Caco-2 (cell line): ENCODE measurements at regions not wholly inside any gene's neighbourhood (a gene's known extent, or its start where the extent isn't known, plus 50 kb on each side); places are given as distances from the start of the nearest gene placed in this dataset.

Experiments used
- BruUV-seq: library from RNA; stranded (reverse); fragments of 400-500 nt; replicated peaks from 2 replicates; lab custom pipeline; 2021; lab: Mats Ljungman, UMichigan
- CTCF ChIA-PET: fragments of 300-600 bp; sonication (Branson Sonifier 250); formaldehyde crosslinking; loops from one replicate; lab custom pipeline; 2022; ENCODE audit warnings: antibody characterized with exemption; lab: Charles Lee
- POLR2A ChIA-PET: fragments of 300-600 bp; sonication (Branson Sonifier 250); formaldehyde crosslinking; loops from one replicate; lab custom pipeline; 2022; ENCODE audit warnings: antibody characterized with exemption; lab: Charles Lee
- DNase-seq, 2 experiments: peaks; one replicate each; pipeline versions ENCODE4 v3.0.0 to v3.0.0-alpha.2; 2020 to 2022
- H3K27me3 ChIP-seq: replicated peaks from 2 replicates; pipeline ENCODE4 v1.6.0; 2011; ENCODE audit warnings: low read length; ENCODE audit not compliant: control insufficient read depth, insufficient read depth
- H3K36me3 ChIP-seq: 2 replicates; pipeline ENCODE4 v1.5.1; 2011; ENCODE audit warnings: low read length; ENCODE audit not compliant: control insufficient read depth, insufficient read depth
- H3K4me1 ChIP-seq: fragments of 250-450 bp; sonication (Bioruptor Pico); 2 replicates; pipeline ENCODE4 v1.5.1; 2020; ENCODE audit warnings: mild to moderate bottlenecking
- H3K4me3 ChIP-seq: 2 replicates; pipeline ENCODE4 v1.5.1; 2011; ENCODE audit warnings: low read depth, mild to moderate bottlenecking, control low read depth, low read length
- H3K9me3 ChIP-seq: fragments of 250-450 bp; sonication (Bioruptor Pico); 2 replicates; pipeline ENCODE4 v1.5.1; 2020; ENCODE audit warnings: mild to moderate bottlenecking, moderate library complexity
- H3K27ac Mint-ChIP-seq: one replicate; pipeline ENCODE4 v1.8.0; 2022; ENCODE audit warnings: mixed read lengths; ENCODE audit not compliant: unreplicated experiment
- H3K27me3 Mint-ChIP-seq: one replicate; pipeline ENCODE4 v1.8.0; 2022; ENCODE audit warnings: mixed read lengths; ENCODE audit not compliant: insufficient read depth, unreplicated experiment
- H3K36me3 Mint-ChIP-seq: one replicate; pipeline ENCODE4 v1.8.0; 2022; ENCODE audit warnings: mild to moderate bottlenecking, mixed read lengths; ENCODE audit not compliant: insufficient read depth, unreplicated experiment
- H3K4me1 Mint-ChIP-seq: one replicate; pipeline ENCODE4 v1.8.0; 2022; ENCODE audit warnings: low read depth, mixed read lengths; ENCODE audit not compliant: unreplicated experiment
- H3K4me3 Mint-ChIP-seq: one replicate; pipeline ENCODE4 v1.8.0; 2022; ENCODE audit warnings: mild to moderate bottlenecking, moderate library complexity, mixed read lengths; ENCODE audit not compliant: unreplicated experiment
- H3K9me3 Mint-ChIP-seq: one replicate; pipeline ENCODE4 v1.8.0; 2022; ENCODE audit warnings: mixed read lengths; ENCODE audit not compliant: unreplicated experiment
- CTCF ChIP-seq, 2 experiments: fragments of 200-600 bp in 1 of 2; IDR thresholded peaks; 1 replicate in 1 of 2; 2 replicates in 1 of 2; pipeline versions ENCODE4 v1.5.1 to v1.8.0; 2011 to 2022; ENCODE audit warnings: antibody characterized with exemption in 1 of 2, control low read depth in 1 of 2, inconsistent platforms in 1 of 2, low read depth in 1 of 2, low read length in 1 of 2, mild to moderate bottlenecking in 1 of 2, moderate library complexity in 1 of 2; ENCODE audit not compliant: insufficient read depth in 1 of 2, severe bottlenecking in 1 of 2, unreplicated experiment in 1 of 2
- intact Hi-C: fragments of 100-400 bp; cut with micrococcal nuclease; formaldehyde crosslinking; loops from one replicate; pipeline ENCODE4 v1.10.0; 2022; ENCODE audit not compliant: unreplicated experiment

GRCh38 chr12:70110085-70110484 lies 133.1 kb upstream of the CNOT2 start:
- no peak overlapping the region for H3K4me3 Mint-ChIP-seq
- Histone ChIP-seq H3K4me1 (no peaks in the 10 kb centered on the region), H3K36me3 (no peaks in the 10 kb centered on the region), H3K27me3 (no peaks in the 10 kb centered on the region), H3K9me3 (peaks cover 4% of the 10 kb centered on the region), H3K4me3 (no peak overlapping the region)
- H3K9me3 Mint-ChIP-seq, result peaks cover 32% of the 10 kb centered on the region
- H3K36me3 Mint-ChIP-seq, result peaks cover 6% of the 10 kb centered on the region
- TF ChIP-seq CTCF (IDR thresholded peaks at IDR 0.05; ENCODE audit: insufficient read depth in 1 of 2, low read depth in 1 of 2, low read length in 1 of 2, severe bottlenecking in 1 of 2, unreplicated experiment in 1 of 2), result no peak
- no TSS peak for BruUV-seq
- ChIA-PET CTCF (no interaction called here), POLR2A (no interaction called here)
- intact Hi-C loops, result no loop called here
- DNase-seq, result no peak
- H3K4me1 Mint-ChIP-seq, result no peaks in the 10 kb centered on the region
- H3K27me3 Mint-ChIP-seq, result no peaks in the 10 kb centered on the region
- no peak overlapping the region for H3K27ac Mint-ChIP-seq

- no peaks in the 10 kb centered on the region for H3K4me1 ChIP-seq
- H3K27me3 ChIP-seq, result no peaks in the 10 kb centered on the region
- CTCF ChIA-PET, result no interaction called here
- H3K9me3 ChIP-seq, result no peaks in the 10 kb centered on the region
- no peak overlapping the region for H3K4me3 ChIP-seq
- Mint-ChIP-seq H3K4me3 (no peak overlapping the region), H3K36me3 (no peaks in the 10 kb centered on the region), H3K9me3 (peaks cover 5% of the 10 kb centered on the region), H3K27ac (no peak overlapping the region), H3K4me1 (no peaks in the 10 kb centered on the region), H3K27me3 (peaks cover 3% of the 10 kb centered on the region)
- BruUV-seq, result no TSS peak
- intact Hi-C loops, result no loop called here
- POLR2A ChIA-PET, result no interaction called here
- no peaks in the 10 kb centered on the region for H3K36me3 ChIP-seq
- no peak for TF ChIP-seq CTCF (IDR thresholded peaks at IDR 0.05; ENCODE audit: insufficient read depth in 1 of 2, low read depth in 1 of 2, low read length in 1 of 2, severe bottlenecking in 1 of 2, unreplicated experiment in 1 of 2)
- DNase-seq, result no peak
These were observed 125.6 kb upstream of the CNOT2 start for GRCh38 chr12:70117670-70118069.

- ChIA-PET CTCF (no interaction called here), POLR2A (no interaction called here)
- H3K4me1 ChIP-seq, result no peaks in the 10 kb centered on the region
- H3K36me3 ChIP-seq, result no peaks in the 10 kb centered on the region
- H3K27me3 ChIP-seq, result no peaks in the 10 kb centered on the region
- no peaks in the 10 kb centered on the region for H3K4me1 Mint-ChIP-seq
- BruUV-seq, result no TSS peak
- no peak for TF ChIP-seq CTCF (IDR thresholded peaks at IDR 0.05; ENCODE audit: insufficient read depth in 1 of 2, low read depth in 1 of 2, low read length in 1 of 2, severe bottlenecking in 1 of 2, unreplicated experiment in 1 of 2)
- H3K9me3 Mint-ChIP-seq, result no peaks in the 10 kb centered on the region
- intact Hi-C loops, result no loop called here
- H3K9me3 ChIP-seq, result no peaks in the 10 kb centered on the region
- DNase-seq, result no peak
- no peaks in the 10 kb centered on the region for H3K36me3 Mint-ChIP-seq
- no peak overlapping the region for H3K4me3 Mint-ChIP-seq
- no peak overlapping the region for H3K27ac Mint-ChIP-seq
- H3K4me3 ChIP-seq, result no peak overlapping the region
- H3K27me3 Mint-ChIP-seq, result peaks cover 3% of the 10 kb centered on the region
These were observed 122.3 kb upstream of the CNOT2 start for GRCh38 chr12:70120970-70121369.
